IPS DF 6.9 (cell line): ENCODE measurements at regions not wholly inside any gene's neighbourhood (a gene's known extent, or its start where the extent isn't known, plus 50 kb on each side); places are given as distances from the start of the nearest gene placed in this dataset.

Experiments used
- DNase-seq: peaks from one replicate; pipeline ENCODE4 v3.0.0-alpha.2; 2013; ENCODE audit warnings: low read depth, low spot score
- H3K27ac ChIP-seq: one replicate; pipeline ENCODE4 v1.5.1; 2013; ENCODE audit warnings: low read length, control low read depth
- H3K27me3 ChIP-seq: 2 replicates; pipeline ENCODE4 v1.6.1; 2013; ENCODE audit warnings: mild to moderate bottlenecking, low read length; ENCODE audit not compliant: control insufficient read depth, insufficient read depth
- H3K36me3 ChIP-seq: 2 replicates; pipeline ENCODE4 v1.6.1; 2013; ENCODE audit warnings: low read length; ENCODE audit not compliant: control insufficient read depth, insufficient read depth
- H3K4me1 ChIP-seq: 2 replicates; pipeline ENCODE4 v1.6.1; 2013; ENCODE audit warnings: low read length; ENCODE audit not compliant: control insufficient read depth, insufficient read depth
- H3K4me3 ChIP-seq: 2 replicates; pipeline ENCODE4 v1.5.1; 2013; ENCODE audit warnings: mild to moderate bottlenecking, low read length
- H3K9me3 ChIP-seq: 2 replicates; pipeline ENCODE4 v1.6.1; 2013; ENCODE audit warnings: low read length, inconsistent platforms; ENCODE audit not compliant: control insufficient read depth, insufficient read depth
- WGBS: extraction: QIAGEN DNeasy Blood & Tissue Kit; methylation state at CpG from one replicate; pipeline ENCODE4 v1.1.7; 2013; ENCODE audit warnings: mixed read lengths, missing lambda C conversion rate; ENCODE audit not compliant: insufficient read length, insufficient coverage; 5-methylcytosine and 5-hydroxymethylcytosine counted together

DNA sequence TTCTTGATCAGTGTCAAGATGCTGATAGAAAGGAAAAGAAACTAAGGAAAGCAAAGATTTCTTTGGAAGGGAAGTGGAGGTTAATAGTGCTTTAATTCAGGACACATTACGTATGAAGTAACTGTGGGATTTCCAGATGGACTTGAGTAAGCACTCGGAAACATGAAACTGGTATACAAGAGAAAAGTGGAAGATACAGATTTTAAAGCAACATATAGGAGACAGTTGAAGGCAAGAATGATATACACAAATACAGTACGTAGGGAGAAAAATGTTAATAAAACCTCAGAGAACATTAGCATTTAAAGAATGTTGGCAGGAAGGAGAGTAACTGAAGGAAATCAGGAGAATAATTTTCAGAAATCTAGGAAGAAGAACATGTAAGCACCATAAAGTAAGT, 730.9 kb upstream of the ADGRL2 start:
- no CpG with 5 or more reads among the region's 3 CpGs for WGBS
- DNase-seq = no peak
- H3K27ac ChIP-seq = no peak overlapping the region
- no peaks in the 10 kb centered on the region for H3K36me3 ChIP-seq
- H3K9me3 ChIP-seq = no peaks in the 10 kb centered on the region
- no peak overlapping the region for H3K4me3 ChIP-seq
- H3K27me3 ChIP-seq = no peaks in the 10 kb centered on the region
- H3K4me1 ChIP-seq = no peaks in the 10 kb centered on the region

DNA sequence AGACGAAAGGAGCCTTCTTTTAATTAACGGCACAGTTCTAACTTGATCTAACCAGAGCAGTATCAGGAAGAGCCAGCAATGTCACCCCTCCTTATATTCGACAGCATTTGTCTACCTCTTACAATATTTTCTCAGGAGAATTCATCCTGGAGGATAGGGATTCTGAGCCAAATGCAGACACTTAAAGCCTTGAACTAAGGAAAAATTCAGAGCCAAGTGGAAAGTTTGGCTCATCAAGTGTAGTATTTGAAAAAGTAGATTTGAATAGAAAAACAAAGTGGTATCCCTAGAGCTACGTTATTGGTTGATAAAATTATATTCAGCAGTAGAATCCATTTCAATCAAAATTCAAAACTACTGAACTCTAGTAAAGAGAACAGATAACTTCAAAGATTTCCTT, 732.0 kb upstream of the ADGRL2 start:
- H3K27me3 ChIP-seq = no peaks in the 10 kb centered on the region
- H3K27ac ChIP-seq = no peak overlapping the region
- no peaks in the 10 kb centered on the region for H3K9me3 ChIP-seq
- WGBS = no CpG with 5 or more reads among the region's 4 CpGs
- DNase-seq = no peak
- no peak overlapping the region for H3K4me3 ChIP-seq
- H3K4me1 ChIP-seq = no peaks in the 10 kb centered on the region
- H3K36me3 ChIP-seq = no peaks in the 10 kb centered on the region

DNA sequence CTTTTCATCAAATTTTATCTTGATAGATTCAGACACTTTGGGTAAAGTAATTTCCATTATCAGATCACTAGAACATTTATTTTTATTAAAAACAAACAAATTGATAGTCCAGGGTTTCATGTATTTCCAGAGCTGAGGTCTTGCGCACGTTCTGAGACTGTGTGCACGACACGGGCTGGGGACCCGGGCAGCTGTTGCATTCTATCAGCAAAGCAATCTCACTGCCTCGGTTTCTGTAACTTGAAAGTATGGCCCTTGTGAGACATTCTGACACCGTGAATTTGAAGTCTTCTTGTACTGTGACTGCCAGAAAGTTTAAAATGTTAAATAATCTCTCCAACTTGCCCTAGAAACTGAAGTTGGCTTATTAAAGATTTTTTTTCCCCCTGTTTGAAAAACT, 746.9 kb upstream of the ADGRL2 start:
- DNase-seq = no peak
- H3K27me3 ChIP-seq = no peaks in the 10 kb centered on the region
- no peak overlapping the region for H3K4me3 ChIP-seq
- H3K36me3 ChIP-seq = no peaks in the 10 kb centered on the region
- no CpG with 5 or more reads among the region's 7 CpGs for WGBS
- no peaks in the 10 kb centered on the region for H3K9me3 ChIP-seq
- no peaks in the 10 kb centered on the region for H3K4me1 ChIP-seq
- H3K27ac ChIP-seq = no peak overlapping the region

DNA sequence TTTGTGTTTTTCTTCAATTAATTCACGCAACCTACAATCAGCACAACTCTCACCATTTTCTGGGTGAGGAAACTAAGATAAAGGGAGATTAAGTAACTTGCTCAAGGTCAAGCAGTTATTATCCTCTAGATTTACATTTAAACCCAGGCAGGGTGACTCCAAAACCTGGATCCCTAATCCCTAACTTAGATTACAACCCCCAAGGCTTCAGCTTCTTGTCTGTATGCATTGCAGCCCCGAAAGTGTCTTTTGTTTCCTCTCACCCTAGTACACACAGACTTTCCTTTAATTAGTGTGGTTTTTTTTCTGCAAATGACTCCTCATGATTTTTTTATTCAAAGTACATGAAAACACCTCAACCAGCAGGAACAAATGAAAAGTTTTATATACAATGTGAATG, 748.6 kb upstream of the ADGRL2 start:
- Histone ChIP-seq H3K27me3 (no peaks in the 10 kb centered on the region), H3K27ac (no peak overlapping the region), H3K4me1 (no peaks in the 10 kb centered on the region), H3K4me3 (no peak overlapping the region), H3K36me3 (no peaks in the 10 kb centered on the region), H3K9me3 (no peaks in the 10 kb centered on the region)
- no CpG with 5 or more reads among the region's 2 CpGs for WGBS
- DNase-seq = no peak

DNA sequence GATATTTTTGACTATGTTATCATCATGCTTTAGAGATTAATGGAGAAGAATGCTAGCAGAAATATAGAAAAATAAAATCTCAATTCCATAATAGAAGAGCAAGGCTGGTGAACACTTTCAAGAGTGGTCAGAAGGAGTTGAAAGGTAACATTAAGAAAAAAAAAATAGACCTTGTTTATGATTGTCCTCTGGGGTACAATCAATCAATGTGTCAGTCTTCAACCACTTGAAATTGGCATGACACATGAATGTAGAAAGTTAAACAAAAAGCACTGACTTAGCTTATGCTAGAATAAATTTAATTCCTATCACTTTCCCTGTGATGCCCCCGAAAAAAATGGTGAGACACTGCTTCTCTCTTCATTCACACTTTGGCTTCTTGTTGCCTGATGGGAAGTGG, 750.3 kb upstream of the ADGRL2 start:
- no peak for DNase-seq
- Histone ChIP-seq H3K36me3 (no peaks in the 10 kb centered on the region), H3K4me3 (no peak overlapping the region), H3K27ac (no peak overlapping the region), H3K27me3 (no peaks in the 10 kb centered on the region), H3K9me3 (no peaks in the 10 kb centered on the region), H3K4me1 (no peaks in the 10 kb centered on the region)
- no CpG with 5 or more reads among the region's 1 CpG for WGBS

DNA sequence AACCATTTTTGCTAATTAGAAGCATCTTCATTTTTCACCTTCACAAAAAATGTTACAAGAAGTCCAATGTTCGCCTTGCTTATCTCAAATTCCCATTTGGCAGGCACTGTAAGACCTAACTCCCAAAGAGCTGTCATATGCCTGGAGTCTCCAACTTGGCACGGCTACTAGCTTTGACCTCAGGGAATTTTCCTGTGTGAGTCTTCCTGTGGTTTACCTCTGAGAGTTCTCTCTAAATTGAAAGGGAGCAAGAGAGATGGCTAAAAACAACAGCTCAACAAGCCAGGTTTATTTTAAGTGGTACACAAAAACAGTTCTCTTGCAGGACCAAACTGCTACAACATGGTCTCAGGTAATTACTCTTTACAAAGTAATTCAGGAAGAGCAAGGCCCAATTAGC, 756.0 kb upstream of the ADGRL2 start:
- H3K36me3 ChIP-seq = no peaks in the 10 kb centered on the region
- no peak overlapping the region for H3K4me3 ChIP-seq
- H3K27ac ChIP-seq = no peak overlapping the region
- no peaks in the 10 kb centered on the region for H3K27me3 ChIP-seq
- H3K4me1 ChIP-seq = no peaks in the 10 kb centered on the region
- WGBS = no CpG with 5 or more reads among the region's 2 CpGs
- H3K9me3 ChIP-seq = no peaks in the 10 kb centered on the region
- no peak for DNase-seq

DNA sequence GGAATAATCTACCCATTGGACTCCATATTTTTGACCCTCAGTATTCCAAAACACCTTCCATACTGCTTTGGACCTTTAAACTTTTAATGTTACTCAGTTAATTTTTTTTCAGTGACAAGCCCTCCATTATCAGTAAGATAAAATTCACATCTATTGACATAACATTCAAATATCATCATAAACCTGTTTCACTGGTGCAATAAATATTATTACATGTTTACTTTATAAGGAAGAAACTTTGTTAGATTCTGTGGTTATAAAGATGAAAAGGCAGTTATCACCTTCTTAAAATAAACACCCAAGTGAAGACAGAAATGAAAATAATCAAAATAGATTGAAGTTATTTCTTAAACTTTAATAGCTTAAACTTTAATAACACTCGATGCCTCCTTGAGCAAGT, 758.5 kb upstream of the ADGRL2 start:
- Histone ChIP-seq H3K36me3 (no peaks in the 10 kb centered on the region), H3K4me3 (no peak overlapping the region), H3K27me3 (no peaks in the 10 kb centered on the region), H3K9me3 (no peaks in the 10 kb centered on the region), H3K4me1 (no peaks in the 10 kb centered on the region), H3K27ac (no peak overlapping the region)
- DNase-seq = no peak
- no CpG with 5 or more reads among the region's 1 CpG for WGBS

DNA sequence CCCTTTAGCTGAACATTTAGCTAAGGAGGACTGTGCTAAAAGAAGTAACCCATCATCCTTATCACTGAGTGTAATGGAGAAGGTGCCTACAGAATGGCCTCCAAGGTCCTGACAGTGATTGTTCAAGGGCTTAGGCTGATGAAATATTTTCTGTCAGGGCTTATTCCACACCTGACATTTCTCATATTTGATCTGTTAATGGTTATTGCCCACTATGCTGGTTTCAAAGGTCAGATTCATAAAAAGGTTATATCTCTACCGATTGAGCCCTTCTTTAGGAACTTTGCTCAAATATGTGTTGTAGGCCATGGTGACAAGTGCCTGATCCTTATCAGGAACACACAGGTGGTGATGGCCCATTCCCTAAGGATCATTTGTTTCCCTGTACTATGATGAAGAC, 766.4 kb upstream of the ADGRL2 start:
- H3K9me3 ChIP-seq = no peaks in the 10 kb centered on the region
- H3K36me3 ChIP-seq = no peaks in the 10 kb centered on the region
- no peak overlapping the region for H3K4me3 ChIP-seq
- WGBS = no CpG with 5 or more reads among the region's 1 CpG
- H3K4me1 ChIP-seq = no peaks in the 10 kb centered on the region
- DNase-seq = no peak
- no peak overlapping the region for H3K27ac ChIP-seq
- H3K27me3 ChIP-seq = no peaks in the 10 kb centered on the region

DNA sequence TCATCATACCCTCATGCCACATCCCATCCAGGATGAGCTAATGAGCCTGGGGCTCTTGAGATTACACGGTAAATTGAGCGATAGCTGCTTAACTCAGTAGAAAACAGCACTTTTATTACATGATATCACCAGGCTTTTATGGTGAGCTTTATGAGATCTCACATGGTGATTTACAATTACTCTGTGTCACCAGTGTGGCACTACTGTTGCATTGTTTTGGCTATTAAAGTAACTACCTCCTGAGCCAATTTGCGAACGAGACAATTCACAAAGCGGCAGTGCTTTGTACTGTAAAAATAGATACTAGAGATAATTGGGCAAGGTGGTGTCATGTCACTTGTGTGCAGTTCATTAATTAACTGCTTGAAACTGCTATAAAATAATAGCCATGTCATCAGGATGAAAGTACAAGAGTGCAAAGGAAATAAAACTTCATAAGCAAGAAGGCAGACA, 767.7 kb upstream of the ADGRL2 start:
- Histone ChIP-seq H3K9me3 (no peaks in the 10 kb centered on the region), H3K36me3 (no peaks in the 10 kb centered on the region), H3K4me3 (no peak overlapping the region), H3K4me1 (no peaks in the 10 kb centered on the region), H3K27me3 (no peaks in the 10 kb centered on the region), H3K27ac (no peak overlapping the region)
- no peak for DNase-seq
- no CpG with 5 or more reads among the region's 5 CpGs for WGBS

DNA sequence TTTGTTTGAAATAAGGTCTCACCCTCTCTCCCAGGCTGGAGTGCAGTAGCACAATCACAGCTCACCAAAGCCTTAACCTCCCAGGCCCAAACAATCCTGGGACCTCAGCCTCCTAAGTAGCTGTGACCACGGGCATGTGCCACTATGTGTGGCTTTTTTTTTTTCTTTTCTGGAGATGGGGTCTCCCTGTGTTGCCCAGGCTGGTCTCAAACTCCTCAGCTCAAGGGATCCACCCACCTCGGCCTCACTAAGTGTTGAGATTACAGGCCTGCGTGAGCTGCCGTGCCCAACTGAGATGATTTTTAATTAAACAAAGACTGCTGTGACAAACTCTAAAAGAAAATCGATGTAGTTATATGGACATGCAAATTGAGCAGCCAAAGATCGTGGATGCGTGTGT, 768.4 kb upstream of the ADGRL2 start:
- no peaks in the 10 kb centered on the region for H3K4me1 ChIP-seq
- H3K27me3 ChIP-seq = no peaks in the 10 kb centered on the region
- no peak overlapping the region for H3K4me3 ChIP-seq
- no peak overlapping the region for H3K27ac ChIP-seq
- DNase-seq = no peak
- no peaks in the 10 kb centered on the region for H3K9me3 ChIP-seq
- WGBS = no CpG with 5 or more reads among the region's 7 CpGs
- no peaks in the 10 kb centered on the region for H3K36me3 ChIP-seq

DNA sequence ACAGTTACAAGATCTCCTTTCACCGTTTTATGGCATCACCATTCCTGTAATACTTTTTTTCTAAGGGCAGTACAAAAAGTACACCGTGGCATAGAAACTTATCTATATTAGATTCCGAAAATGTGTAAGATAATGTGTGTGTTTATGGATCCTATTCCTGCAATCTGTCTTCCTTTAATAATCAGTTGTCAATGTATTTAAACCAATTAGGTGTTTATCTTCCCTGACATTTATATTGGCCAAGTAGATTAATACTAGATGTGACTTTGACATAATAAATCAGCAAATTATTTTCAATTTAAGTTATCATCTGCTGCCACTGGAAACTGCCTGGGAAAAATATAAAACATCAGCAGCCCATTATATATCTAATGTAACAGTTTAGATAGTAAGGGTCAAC, 770.3 kb upstream of the ADGRL2 start:
- no peak overlapping the region for H3K27ac ChIP-seq
- H3K4me3 ChIP-seq = no peak overlapping the region
- H3K27me3 ChIP-seq = no peaks in the 10 kb centered on the region
- H3K9me3 ChIP-seq = no peaks in the 10 kb centered on the region
- WGBS = no CpG with 5 or more reads among the region's 3 CpGs
- no peaks in the 10 kb centered on the region for H3K4me1 ChIP-seq
- H3K36me3 ChIP-seq = no peaks in the 10 kb centered on the region
- no peak for DNase-seq
